Erythroblast (primary cell): ENCODE measurements at regions not wholly inside any gene's neighbourhood (a gene's known extent, or its start where the extent isn't known, plus 50 kb on each side); places are given as distances from the start of the nearest gene placed in this dataset.
"Not testable (repeated sequence)": the region's sequence is repeated elsewhere in the genome, so short reads cannot be mapped to it uniquely, and the experiment has no call there.

Experiments used
- GATA1 ChIP-seq: IDR thresholded peaks from 2 replicates; pipeline ENCODE4 v1.6.1; 2011; ENCODE audit warnings: low read depth, mild to moderate bottlenecking, control low read depth, low read length, moderate library complexity
- POLR2A ChIP-seq: IDR thresholded peaks from 2 replicates; pipeline ENCODE4 v1.6.1; 2011; ENCODE audit warnings: mild to moderate bottlenecking, low read length

GRCh38 chr13:59076386-59076785 is 1087.3 kb downstream of the DIAPH3 start:
- not testable (repeated sequence) for TF ChIP-seq POLR2A, GATA1
